Activated CD8-positive, alpha-beta memory T cell treated with anti-CD3 and anti-CD28 coated beads, Interleukin-2, amount 50 U/mL, for 1 hour (primary cell): ENCODE measurements at regions not wholly inside any gene's neighbourhood (a gene's known extent, or its start where the extent isn't known, plus 50 kb on each side); places are given as distances from the start of the nearest gene placed in this dataset.
A peak's percentile ranks its signal among the peaks of the same experiment; 100 is the strongest.
"Not testable (repeated sequence)": the region's sequence is repeated elsewhere in the genome, so short reads cannot be mapped to it uniquely, and the experiment has no call there.

ENCODE experiments used
- DNase-seq: peaks from one replicate; pipeline ENCODE4 v3.0.0-alpha.2; 2020; ENCODE audit errors: extremely low read depth

- DNase-seq: no peak
Measured at GRCh38 chr22:22168941-22169867, 75.4 kb upstream of the VPREB1 start.

- DNase-seq: no peak
Measured at GRCh38 chr22:22168190-22168940, 76.2 kb upstream of the VPREB1 start.

GRCh38 chr22:22167791-22168189 is 76.8 kb upstream of the VPREB1 start:
- DNase-seq: no peak

GRCh38 chr22:22166941-22167713 is 77.5 kb upstream of the VPREB1 start:
- no peak for DNase-seq

- no peak for DNase-seq
Measured at GRCh38 chr22:22165936-22166710, 78.5 kb upstream of the VPREB1 start.

- no peak for DNase-seq
Measured at GRCh38 chr22:22164541-22165272, 79.9 kb upstream of the VPREB1 start.

GRCh38 chr22:22161924-22162851 is 82.4 kb upstream of the VPREB1 start:
- no peak for DNase-seq

GRCh38 chr22:22160768-22161167 is 83.8 kb upstream of the VPREB1 start:
- not testable (repeated sequence) for DNase-seq

GRCh38 chr22:22159384-22159783 is 85.2 kb upstream of the VPREB1 start:
- DNase-seq: no peak

GRCh38 chr22:22158965-22159364 is 85.6 kb upstream of the VPREB1 start:
- DNase-seq: no peak

GRCh38 chr22:22158207-22158816 is 86.3 kb upstream of the VPREB1 start:
- no peak for DNase-seq

GRCh38 chr22:22157348-22157725 is 87.2 kb upstream of the VPREB1 start:
- no peak for DNase-seq

- DNase-seq: peak; percentile 22
Measured at GRCh38 chr22:22156716-22157347, 87.8 kb upstream of the VPREB1 start.

- no peak for DNase-seq
Measured at GRCh38 chr22:22156348-22156715, 88.3 kb upstream of the VPREB1 start.

GRCh38 chr22:22155607-22156006 is 89.0 kb upstream of the VPREB1 start:
- no peak for DNase-seq

- DNase-seq: no peak
Measured at GRCh38 chr22:22155146-22155545, 89.4 kb upstream of the VPREB1 start.

- DNase-seq: no peak
Measured at GRCh38 chr22:22154040-22154439, 90.5 kb upstream of the VPREB1 start.

GRCh38 chr22:22151308-22151707 is 93.3 kb upstream of the VPREB1 start:
- no peak for DNase-seq

GRCh38 chr22:22150457-22150856 is 94.1 kb upstream of the VPREB1 start:
- DNase-seq: no peak
